ENCODE measurements at regions not wholly inside any gene's neighbourhood (a gene's known extent, or its start where the extent isn't known, plus 50 kb on each side); places are given as distances from the start of the nearest gene placed in this dataset.
"Not testable (repeated sequence)": the region's sequence is repeated elsewhere in the genome, so short reads cannot be mapped to it uniquely, and the experiment has no call there.

- DNase-seq (ENCODE audit: low read depth), result no peak
Observed at GRCh38 chr2:175256806-175257585, 75.5 kb upstream of the ATP5MC3 start.

- not testable (repeated sequence) for DNase-seq (ENCODE audit: low read depth)
Observed at GRCh38 chr2:175256391-175256790, 74.9 kb upstream of the ATP5MC3 start.

GRCh38 chr2:175253871-175254270 lies 72.4 kb upstream of the ATP5MC3 start:
- no peak for DNase-seq (ENCODE audit: low read depth)

- DNase-seq (ENCODE audit: low read depth), result no peak
Observed at GRCh38 chr2:175251425-175252041, 70.0 kb upstream of the ATP5MC3 start.

- no peak for DNase-seq (ENCODE audit: low read depth)
Observed at GRCh38 chr2:175247159-175247558, 65.6 kb upstream of the ATP5MC3 start.

- no peak for DNase-seq (ENCODE audit: low read depth)
Observed at GRCh38 chr2:175244697-175245096, 63.2 kb upstream of the ATP5MC3 start.

GRCh38 chr2:175241691-175242090 lies 60.2 kb upstream of the ATP5MC3 start:
- no peak for DNase-seq (ENCODE audit: low read depth)

GRCh38 chr2:175240033-175240432 lies 58.5 kb upstream of the ATP5MC3 start:
- not testable (repeated sequence) for DNase-seq (ENCODE audit: low read depth)

GRCh38 chr2:175236930-175237329 lies 55.4 kb upstream of the ATP5MC3 start:
- no peak for DNase-seq (ENCODE audit: low read depth)

- no peak for DNase-seq (ENCODE audit: low read depth)
Observed at GRCh38 chr2:175234650-175235049, 53.1 kb upstream of the ATP5MC3 start.

GRCh38 chr2:175234153-175234552 lies 52.6 kb upstream of the ATP5MC3 start:
- no peak for DNase-seq (ENCODE audit: low read depth)

GRCh38 chr2:175233135-175233719 lies 51.7 kb upstream of the ATP5MC3 start:
- DNase-seq (ENCODE audit: low read depth), result no peak

All from forelimb muscle (tissue), 1 donor.